Loucy (cell line): ENCODE measurements at regions not wholly inside any gene's neighbourhood (a gene's known extent, or its start where the extent isn't known, plus 50 kb on each side); places are given as distances from the start of the nearest gene placed in this dataset.

ENCODE experiments used
- CTCF ChIP-seq: fragments of 200-600 bp; sonication (generic); conservative IDR thresholded peaks from 2 replicates; pipeline ENCODE4 v1.5.1; 2014; ENCODE audit warnings: mild to moderate bottlenecking, antibody characterized with exemption, low read length
- EZH2phosphoT487 ChIP-seq: fragments of 200-600 bp; IDR thresholded peaks from 2 replicates; pipeline ENCODE4 v1.6.1; 2018; ENCODE audit warnings: antibody characterized with exemption, mild to moderate bottlenecking, moderate library complexity, borderline replicate concordance

GRCh38 chr3:189121092-189121491 is 50.7 kb upstream of the TPRG1 start:
- TF ChIP-seq CTCF (no peak), EZH2phosphoT487 (no peak)
